K562 (cell line): ENCODE measurements at regions not wholly inside any gene's neighbourhood (a gene's known extent, or its start where the extent isn't known, plus 50 kb on each side); places are given as distances from the start of the nearest gene placed in this dataset.

ENCODE experiments used
- BDP1 ChIP-seq: IDR thresholded peaks from 3 replicates; pipeline ENCODE4 v1.6.1; 2011; ENCODE audit not compliant: insufficient read length, insufficient read depth
- BRF2 ChIP-seq: IDR thresholded peaks from 3 replicates; pipeline ENCODE4 v1.6.1; 2011; ENCODE audit warnings: borderline replicate concordance, mild to moderate bottlenecking; ENCODE audit not compliant: insufficient read length, insufficient read depth
- EGR1 ChIP-seq: fragments of 450-650 bp; conservative IDR thresholded peaks from 2 replicates; pipeline ENCODE4 v1.6.1; 2017; ENCODE audit warnings: mild to moderate bottlenecking
- ELF1 ChIP-seq: fragments of 200-800 bp; sonication (Bioruptor generic); IDR thresholded peaks from 2 replicates; pipeline ENCODE4 v1.6.1; 2016; ENCODE audit warnings: missing genetic modification characterization, missing compliant biosample characterization
- JUND ChIP-seq, 2 experiments: IDR thresholded peaks; 2 replicates in 1 of 2; 3 replicates in 1 of 2; pipeline ENCODE4 v1.6.1; 2011; ENCODE audit warnings: borderline replicate concordance in 2 of 2, low read depth in 2 of 2, low read length in 2 of 2, improper control_type of control experiment in 1 of 2, missing biosample characterization in 1 of 2, missing genetic modification characterization in 1 of 2, missing genetic modification reagents in 1 of 2
- TFAP4 ChIP-seq: sonication (generic); formaldehyde crosslinking; IDR thresholded peaks from 2 replicates; pipeline ENCODE4 v1.8.0; 2022; ENCODE audit warnings: missing genetic modification reagents, mild to moderate bottlenecking, moderate library complexity, borderline replicate concordance
- ZBTB49 ChIP-seq: sonication (generic); formaldehyde crosslinking; IDR thresholded peaks from 2 replicates; pipeline ENCODE4 v1.8.0; 2022; ENCODE audit warnings: missing genetic modification reagents, mild to moderate bottlenecking, borderline replicate concordance
- ZHX1 ChIP-seq: fragments of 150-350 bp; conservative IDR thresholded peaks from 2 replicates; pipeline ENCODE4 v1.6.1; 2014; ENCODE audit warnings: low read length
- ZNF184 ChIP-seq: sonication (generic); formaldehyde crosslinking; IDR thresholded peaks from 2 replicates; pipeline ENCODE4 v1.5.0; 2020; ENCODE audit warnings: missing genetic modification reagents
- ZNF639 ChIP-seq, 2 experiments: fragments of 200-800 bp in 1 of 2; sonication (Bioruptor generic) in 1 of 2; sonication (generic) in 1 of 2; formaldehyde crosslinking in 1 of 2; IDR thresholded peaks in 1 of 2; conservative IDR thresholded peaks in 1 of 2; 2 replicates each; pipeline versions ENCODE4 v1.5.0 to v1.6.1; 2016 to 2020; ENCODE audit warnings: missing compliant biosample characterization in 1 of 2, missing genetic modification characterization in 1 of 2, missing genetic modification reagents in 1 of 2

GRCh38 chr4:60992037-60992436 is 208.1 kb upstream of the ADGRL3 start:
- TF ChIP-seq ZNF639 (CRISPR knock-in tag; conservative IDR thresholded peaks at IDR 0.05 in 1 of 2, IDR thresholded peaks at IDR 0.05 in 1 of 2) (no peak), EGR1 (no peak), ZHX1 (no peak), BDP1 (no peak), ELF1 (tag) (no peak), TFAP4 (CRISPR knock-in tag) (no peak), ZBTB49 (CRISPR knock-in tag) (no peak), ZNF184 (no peak), JUND (IDR thresholded peaks at IDR 0.05; ENCODE audit: borderline replicate concordance, low read depth, low read length) (no peak), JUND (tag; IDR thresholded peaks at IDR 0.05; ENCODE audit: borderline replicate concordance, low read depth, low read length) (no peak), BRF2 (no peak)
